Loucy (cell line): ENCODE measurements at regions not wholly inside any gene's neighbourhood (a gene's known extent, or its start where the extent isn't known, plus 50 kb on each side); places are given as distances from the start of the nearest gene placed in this dataset.

ENCODE experiments used
- H2AFZ ChIP-seq: fragments of 200-600 bp; sonication (generic); 2 replicates; pipeline ENCODE4 v1.6.0; 2016; ENCODE audit warnings: antibody characterized with exemption, mild to moderate bottlenecking, low read length, moderate library complexity
- H3F3A ChIP-seq: fragments of 200-600 bp; 2 replicates; pipeline ENCODE4 v1.6.0; 2016; ENCODE audit warnings: antibody characterized with exemption, low read depth, mild to moderate bottlenecking
- H3K27me3 ChIP-seq: fragments of 200-600 bp; sonication (generic); 2 replicates; pipeline ENCODE4 v1.6.1; 2014; ENCODE audit warnings: low read length, mild to moderate bottlenecking; ENCODE audit not compliant: insufficient read depth, poor library complexity, severe bottlenecking
- H3K36me3 ChIP-seq: fragments of 200-600 bp; sonication (generic); 2 replicates; pipeline ENCODE4 v1.6.1; 2016; ENCODE audit warnings: low read length; ENCODE audit not compliant: insufficient read depth
- H3K4me1 ChIP-seq: fragments of 200-600 bp; sonication (generic); 2 replicates; pipeline ENCODE4 v1.5.1; 2014; ENCODE audit warnings: low read length, mild to moderate bottlenecking; ENCODE audit not compliant: insufficient read depth, poor library complexity, severe bottlenecking
- H3K4me2 ChIP-seq: fragments of 200-600 bp; sonication (generic); 2 replicates; pipeline ENCODE4 v1.6.0; 2014; ENCODE audit warnings: antibody characterized with exemption, low read length, low read depth, mild to moderate bottlenecking; ENCODE audit not compliant: poor library complexity, severe bottlenecking
- H3K4me3 ChIP-seq: fragments of 200-600 bp; sonication (generic); 2 replicates; pipeline ENCODE4 v1.5.1; 2014; ENCODE audit warnings: low read length, mild to moderate bottlenecking, mixed read lengths; ENCODE audit not compliant: poor library complexity, severe bottlenecking
- H3K79me2 ChIP-seq: fragments of 200-600 bp; sonication (generic); 2 replicates; pipeline ENCODE4 v1.6.1; 2014; ENCODE audit warnings: low read length; ENCODE audit not compliant: insufficient read depth
- H3K9ac ChIP-seq: fragments of 200-600 bp; sonication (generic); 2 replicates; pipeline ENCODE4 v1.6.0; 2014; ENCODE audit warnings: mild to moderate bottlenecking, low read depth, low read length, moderate library complexity; ENCODE audit not compliant: poor library complexity, severe bottlenecking
- H3K9me2 ChIP-seq: fragments of 200-600 bp; sonication (generic); replicated peaks from 2 replicates; pipeline ENCODE4 v1.6.1; 2016; ENCODE audit warnings: low read depth, low read length, mixed read lengths
- H3K9me3 ChIP-seq: fragments of 200-600 bp; sonication (generic); 2 replicates; pipeline ENCODE4 v1.6.1; 2014; ENCODE audit warnings: mild to moderate bottlenecking, antibody characterized with exemption, low read length, low read depth; ENCODE audit not compliant: insufficient read depth
- H4K20me1 ChIP-seq: fragments of 200-600 bp; sonication (generic); 2 replicates; pipeline ENCODE4 v1.6.0; 2014; ENCODE audit warnings: antibody characterized with exemption, low read length, mild to moderate bottlenecking; ENCODE audit not compliant: insufficient read depth, poor library complexity, severe bottlenecking
- CTCF ChIP-seq: fragments of 200-600 bp; sonication (generic); conservative IDR thresholded peaks from 2 replicates; pipeline ENCODE4 v1.5.1; 2014; ENCODE audit warnings: mild to moderate bottlenecking, antibody characterized with exemption, low read length
- EZH2phosphoT487 ChIP-seq: fragments of 200-600 bp; IDR thresholded peaks from 2 replicates; pipeline ENCODE4 v1.6.1; 2018; ENCODE audit warnings: antibody characterized with exemption, mild to moderate bottlenecking, moderate library complexity, borderline replicate concordance

- no peak for TF ChIP-seq CTCF
- TF ChIP-seq EZH2phosphoT487, result no peak
- H3K9me2 ChIP-seq, result no peaks in the 10 kb centered on the region
Observed at GRCh38 chr2:53432936-53433335, 334.7 kb upstream of the CHAC2 start.

GRCh38 chr2:53429901-53430300, 337.7 kb upstream of the CHAC2 start:
- Histone ChIP-seq H2AFZ (no peak overlapping the region), H3K9me3 (no peaks in the 10 kb centered on the region), H3K4me3 (no peak overlapping the region), H3K36me3 (no peaks in the 10 kb centered on the region), H3K4me1 (no peaks in the 10 kb centered on the region), H3K9ac (no peak overlapping the region), H3K27me3 (no peaks in the 10 kb centered on the region), H3K4me2 (no peak overlapping the region), H4K20me1 (no peaks in the 10 kb centered on the region), H3F3A (no peaks in the 10 kb centered on the region), H3K79me2 (no peaks in the 10 kb centered on the region), H3K9me2 (no peaks in the 10 kb centered on the region)
- TF ChIP-seq CTCF (no peak), EZH2phosphoT487 (no peak)

More at GRCh38 chr2:53432936-53433335, 334.7 kb upstream of the CHAC2 start:
- Histone ChIP-seq H2AFZ (no peak overlapping the region), H3K9ac (no peak overlapping the region), H3K9me3 (no peaks in the 10 kb centered on the region), H3K79me2 (no peaks in the 10 kb centered on the region), H3K4me2 (no peak overlapping the region), H3K27me3 (no peaks in the 10 kb centered on the region), H3F3A (no peaks in the 10 kb centered on the region), H3K4me3 (no peak overlapping the region), H3K4me1 (no peaks in the 10 kb centered on the region), H4K20me1 (no peaks in the 10 kb centered on the region), H3K36me3 (no peaks in the 10 kb centered on the region)

DNA sequence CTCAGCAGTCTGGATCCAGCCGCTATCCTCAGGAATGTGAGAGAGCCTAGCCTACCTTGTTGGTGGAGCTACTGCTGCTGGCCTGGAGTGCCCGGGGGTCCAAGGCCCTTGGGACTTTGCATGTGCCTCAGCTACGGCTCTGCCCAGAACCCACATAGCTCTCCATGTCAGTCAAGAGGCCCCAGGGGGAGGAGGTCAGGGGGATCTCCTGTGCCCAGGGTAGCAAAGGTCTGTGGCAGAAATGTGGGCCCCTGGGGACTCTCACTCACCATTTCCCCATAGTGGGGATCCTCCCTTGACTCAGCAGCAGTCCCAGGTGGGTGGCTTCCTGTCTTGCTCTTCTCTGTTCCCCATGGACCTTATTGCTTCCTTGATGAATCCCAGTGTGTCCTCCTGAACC, 342.7 kb upstream of the CHAC2 start:
- Histone ChIP-seq H4K20me1 (no peaks in the 10 kb centered on the region), H3K9ac (no peak overlapping the region), H3K27me3 (no peaks in the 10 kb centered on the region), H3K4me1 (no peaks in the 10 kb centered on the region), H3K79me2 (no peaks in the 10 kb centered on the region), H3K9me2 (no peaks in the 10 kb centered on the region), H3K9me3 (no peaks in the 10 kb centered on the region), H2AFZ (no peak overlapping the region), H3F3A (no peaks in the 10 kb centered on the region), H3K4me2 (no peak overlapping the region), H3K4me3 (no peak overlapping the region), H3K36me3 (no peaks in the 10 kb centered on the region)
- TF ChIP-seq EZH2phosphoT487 (no peak), CTCF (no peak)
